Hepatocyte (in vitro differentiated cells): ENCODE measurements at regions not wholly inside any gene's neighbourhood (a gene's known extent, or its start where the extent isn't known, plus 50 kb on each side); places are given as distances from the start of the nearest gene placed in this dataset.

Experiments used
- DNase-seq: peaks from one replicate; pipeline ENCODE4 v3.0.0-alpha.2; 2016; ENCODE audit warnings: low spot score
- H2AFZ ChIP-seq: fragments of 200-600 bp; sonication (generic); 2 replicates; pipeline ENCODE4 v1.6.0; 2016; ENCODE audit warnings: antibody characterized with exemption, mild to moderate bottlenecking
- H3K27ac ChIP-seq: fragments of 200-600 bp; sonication (generic); 2 replicates; pipeline ENCODE4 v1.5.1; 2016; ENCODE audit warnings: mild to moderate bottlenecking
- H3K27me3 ChIP-seq: fragments of 200-600 bp; sonication (generic); 2 replicates; pipeline ENCODE4 v1.6.1; 2016
- H3K36me3 ChIP-seq: fragments of 200-600 bp; sonication (generic); replicated peaks from 2 replicates; pipeline ENCODE4 v1.5.1; 2016; ENCODE audit warnings: low read depth; ENCODE audit not compliant: insufficient read depth
- H3K4me1 ChIP-seq: fragments of 200-600 bp; sonication (generic); 2 replicates; pipeline ENCODE4 v1.5.1; 2016; ENCODE audit warnings: mild to moderate bottlenecking, moderate library complexity; ENCODE audit not compliant: insufficient read depth
- H3K4me2 ChIP-seq: fragments of 200-600 bp; sonication (generic); 2 replicates; pipeline ENCODE4 v1.6.0; 2016
- H3K4me3 ChIP-seq: fragments of 200-600 bp; sonication (generic); 2 replicates; pipeline ENCODE4 v1.5.1; 2016; ENCODE audit warnings: mild to moderate bottlenecking
- H3K79me2 ChIP-seq: fragments of 200-600 bp; sonication (generic); 2 replicates; pipeline ENCODE4 v1.6.0; 2017; ENCODE audit warnings: mild to moderate bottlenecking
- H3K9me2 ChIP-seq: fragments of 200-600 bp; sonication (generic); replicated peaks from 2 replicates; pipeline ENCODE4 v1.6.0; 2017; ENCODE audit warnings: mild to moderate bottlenecking; ENCODE audit not compliant: insufficient read depth
- H3K9me3 ChIP-seq: fragments of 200-600 bp; sonication (generic); 2 replicates; pipeline ENCODE4 v1.5.1; 2016; ENCODE audit warnings: low read depth, mild to moderate bottlenecking
- H4K20me1 ChIP-seq: fragments of 200-600 bp; sonication (generic); 2 replicates; pipeline ENCODE4 v1.6.0; 2016; ENCODE audit warnings: mild to moderate bottlenecking; ENCODE audit not compliant: insufficient read depth, poor library complexity, severe bottlenecking
- CTCF ChIP-seq: fragments of 200-600 bp; sonication (generic); IDR thresholded peaks from 2 replicates; pipeline ENCODE4 v1.5.1; 2016; ENCODE audit warnings: antibody characterized with exemption, mild to moderate bottlenecking; ENCODE audit not compliant: poor library complexity
- EZH2 ChIP-seq: fragments of 200-600 bp; sonication (generic); IDR thresholded peaks from 2 replicates; pipeline ENCODE4 v1.6.1; 2016; ENCODE audit warnings: antibody characterized with exemption, mild to moderate bottlenecking, borderline replicate concordance
- EZH2phosphoT487 ChIP-seq: fragments of 200-600 bp; sonication (generic); IDR thresholded peaks from one replicate; pipeline ENCODE4 v1.6.1; 2018; ENCODE audit warnings: antibody characterized with exemption, mild to moderate bottlenecking, low read depth, moderate library complexity; ENCODE audit not compliant: unreplicated experiment, severe bottlenecking
- WGBS: methylation state at CpG from one replicate; pipeline ENCODE4 v1.1.6; 2016; ENCODE audit warnings: low lambda C conversion rate; ENCODE audit errors: missing lambda C conversion rate; 5-methylcytosine and 5-hydroxymethylcytosine counted together

GRCh38 chr9:29798599-29798998 is 2225.3 kb upstream of the C9orf72 start:
- Histone ChIP-seq H3K4me3 (no peak overlapping the region), H3K36me3 (no peaks in the 10 kb centered on the region), H3K9me3 (no peaks in the 10 kb centered on the region), H3K4me1 (no peaks in the 10 kb centered on the region), H3K27ac (no peak overlapping the region), H3K79me2 (no peaks in the 10 kb centered on the region), H3K27me3 (no peaks in the 10 kb centered on the region), H4K20me1 (no peaks in the 10 kb centered on the region), H3K4me2 (no peak overlapping the region), H3K9me2 (no peaks in the 10 kb centered on the region), H2AFZ (no peak overlapping the region)
- 92% methylated on average over 1 of the region's 1 CpG for WGBS
- no peak for DNase-seq
- TF ChIP-seq EZH2: no peak
- TF ChIP-seq CTCF: no peak
- TF ChIP-seq EZH2phosphoT487: no peak

GRCh38 chr9:29799227-29799626 is 2225.9 kb upstream of the C9orf72 start:
- no peaks in the 10 kb centered on the region for H3K36me3 ChIP-seq
- no peak overlapping the region for H3K4me2 ChIP-seq
- H4K20me1 ChIP-seq: no peaks in the 10 kb centered on the region
- no peak overlapping the region for H2AFZ ChIP-seq
- 91% methylated on average over 2 of the region's 2 CpGs for WGBS
- DNase-seq: no peak
- no peak for TF ChIP-seq CTCF
- no peak for TF ChIP-seq EZH2phosphoT487
- no peak for TF ChIP-seq EZH2
- no peak overlapping the region for H3K4me3 ChIP-seq
- H3K9me2 ChIP-seq: no peaks in the 10 kb centered on the region
- no peaks in the 10 kb centered on the region for H3K27me3 ChIP-seq
- no peaks in the 10 kb centered on the region for H3K79me2 ChIP-seq
- H3K9me3 ChIP-seq: no peaks in the 10 kb centered on the region
- H3K27ac ChIP-seq: no peak overlapping the region
- no peaks in the 10 kb centered on the region for H3K4me1 ChIP-seq

GRCh38 chr9:29800821-29801220 is 2227.5 kb upstream of the C9orf72 start:
- Histone ChIP-seq H3K4me3 (no peak overlapping the region), H3K4me1 (no peaks in the 10 kb centered on the region), H3K27me3 (no peaks in the 10 kb centered on the region), H3K4me2 (no peak overlapping the region), H4K20me1 (no peaks in the 10 kb centered on the region), H3K9me2 (no peaks in the 10 kb centered on the region), H2AFZ (no peak overlapping the region), H3K79me2 (no peaks in the 10 kb centered on the region), H3K36me3 (no peaks in the 10 kb centered on the region), H3K9me3 (no peaks in the 10 kb centered on the region), H3K27ac (no peak overlapping the region)
- no peak for DNase-seq
- 69% methylated on average over 1 of the region's 1 CpG for WGBS
- TF ChIP-seq CTCF (no peak), EZH2 (no peak), EZH2phosphoT487 (no peak)

GRCh38 chr9:29802454-29802853 is 2229.2 kb upstream of the C9orf72 start:
- H3K4me3 ChIP-seq: no peak overlapping the region
- TF ChIP-seq EZH2phosphoT487: no peak
- no peak for TF ChIP-seq CTCF
- TF ChIP-seq EZH2: no peak
- H4K20me1 ChIP-seq: no peaks in the 10 kb centered on the region
- no peak overlapping the region for H3K27ac ChIP-seq
- no peaks in the 10 kb centered on the region for H3K4me1 ChIP-seq
- no peaks in the 10 kb centered on the region for H3K9me3 ChIP-seq
- 80% methylated on average over 3 of the region's 3 CpGs for WGBS
- H3K4me2 ChIP-seq: no peak overlapping the region
- no peaks in the 10 kb centered on the region for H3K9me2 ChIP-seq
- H3K27me3 ChIP-seq: no peaks in the 10 kb centered on the region
- H2AFZ ChIP-seq: no peak overlapping the region
- H3K36me3 ChIP-seq: no peaks in the 10 kb centered on the region
- no peaks in the 10 kb centered on the region for H3K79me2 ChIP-seq
- DNase-seq: no peak
